Peyer's patch (tissue), 4 donors: ENCODE measurements at regions not wholly inside any gene's neighbourhood (a gene's known extent, or its start where the extent isn't known, plus 50 kb on each side); places are given as distances from the start of the nearest gene placed in this dataset.

Experiments used
- DNase-seq, 3 donors: peaks; one replicate each; pipeline ENCODE4 v3.0.0-alpha.2; 2017 to 2019
- H3K27ac ChIP-seq, 4 donors: fragments of 200-600 bp; sonication (generic); one replicate each; pipeline ENCODE4 v1.5.1; 2016 to 2019
- H3K27me3 ChIP-seq, 2 donors: fragments of 200-600 bp; sonication (generic); one replicate each; pipeline ENCODE4 v1.5.1; 2019
- H3K36me3 ChIP-seq, 3 donors: fragments of 200-600 bp; sonication (generic); one replicate each; pipeline ENCODE4 v1.5.1; 2016 to 2019
- H3K4me1 ChIP-seq, 4 donors: fragments of 200-600 bp; sonication (generic); one replicate each; pipeline ENCODE4 v1.5.1; 2016 to 2019
- H3K4me3 ChIP-seq, 4 donors: fragments of 200-600 bp; sonication (generic); 1 replicate in 3 of 4; 2 replicates in 1 of 4; pipeline ENCODE4 v1.5.1; 2016 to 2019; ENCODE audit warnings: mild to moderate bottlenecking in 1 of 4
- H3K9me3 ChIP-seq, 4 donors: fragments of 200-600 bp; sonication (generic); one replicate each; pipeline ENCODE4 v1.5.1; 2016 to 2019; ENCODE audit warnings: mild to moderate bottlenecking in 1 of 4
- POLR2A ChIP-seq, 2 donors: fragments of 450-650 bp; IDR thresholded peaks; one replicate each; pipeline ENCODE4 v1.5.1; 2017; ENCODE audit warnings: antibody characterized with exemption in 2 of 2, mild to moderate bottlenecking in 2 of 2, moderate library complexity in 2 of 2
- TF ChIP-seq, protein P1 (sequence below), 6 experiments: fragments of 450-650 bp in 4 of 6; fragments of 200-600 bp in 2 of 6; sonication (generic) in 1 of 6; IDR thresholded peaks; one replicate each; pipeline ENCODE4 v1.5.1; 2017 to 2019; ENCODE audit warnings: antibody characterized with exemption in 6 of 6, mild to moderate bottlenecking in 3 of 6, moderate library complexity in 1 of 6

DNA sequence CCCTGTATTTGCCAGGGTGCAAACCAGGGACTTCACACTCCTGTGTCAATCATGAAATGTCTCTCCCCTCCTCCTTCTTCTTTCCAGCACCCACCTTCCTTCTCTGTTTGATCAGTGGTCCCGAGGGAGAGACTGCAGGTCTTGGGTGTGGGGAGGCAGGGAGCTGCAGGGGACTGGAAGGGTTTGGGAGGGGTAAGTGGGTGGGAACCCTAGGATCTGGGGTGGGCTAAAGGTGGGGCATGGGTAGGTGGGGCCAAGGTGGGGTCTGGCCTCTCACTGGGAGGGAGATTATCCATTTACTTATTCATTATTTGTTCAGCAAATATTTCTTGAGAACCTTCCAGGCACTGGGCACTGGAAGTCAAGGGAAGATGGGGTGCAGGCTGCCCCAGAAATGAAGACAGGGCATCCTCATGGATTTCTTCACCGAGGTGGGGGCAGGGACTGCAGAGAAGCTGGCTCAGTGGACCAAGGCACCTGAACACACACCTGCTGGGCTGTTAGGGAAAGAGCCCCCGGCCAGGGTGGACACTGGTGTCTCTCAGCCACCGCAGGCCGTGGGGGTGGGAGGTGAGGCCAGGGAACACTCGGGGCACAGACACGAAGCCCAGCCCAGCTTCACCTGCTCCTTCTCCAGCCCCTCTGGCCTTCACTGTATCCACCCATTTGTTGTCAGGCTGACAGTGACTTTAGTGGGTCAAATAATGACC lies 193.9 kb upstream of the C1orf174 start:
- no peak for DNase-seq
- H3K9me3 ChIP-seq = peaks cover 0 to 11% (median 2%) of the 10 kb centered on the region in 4 donors
- no peak overlapping the region for H3K27ac ChIP-seq
- no peaks in the 10 kb centered on the region for H3K27me3 ChIP-seq
- H3K4me1 ChIP-seq = no peaks in the 10 kb centered on the region
- TF ChIP-seq POLR2A (IDR thresholded peaks at IDR 0.05) = no peak
- TF ChIP-seq, protein P1, sequence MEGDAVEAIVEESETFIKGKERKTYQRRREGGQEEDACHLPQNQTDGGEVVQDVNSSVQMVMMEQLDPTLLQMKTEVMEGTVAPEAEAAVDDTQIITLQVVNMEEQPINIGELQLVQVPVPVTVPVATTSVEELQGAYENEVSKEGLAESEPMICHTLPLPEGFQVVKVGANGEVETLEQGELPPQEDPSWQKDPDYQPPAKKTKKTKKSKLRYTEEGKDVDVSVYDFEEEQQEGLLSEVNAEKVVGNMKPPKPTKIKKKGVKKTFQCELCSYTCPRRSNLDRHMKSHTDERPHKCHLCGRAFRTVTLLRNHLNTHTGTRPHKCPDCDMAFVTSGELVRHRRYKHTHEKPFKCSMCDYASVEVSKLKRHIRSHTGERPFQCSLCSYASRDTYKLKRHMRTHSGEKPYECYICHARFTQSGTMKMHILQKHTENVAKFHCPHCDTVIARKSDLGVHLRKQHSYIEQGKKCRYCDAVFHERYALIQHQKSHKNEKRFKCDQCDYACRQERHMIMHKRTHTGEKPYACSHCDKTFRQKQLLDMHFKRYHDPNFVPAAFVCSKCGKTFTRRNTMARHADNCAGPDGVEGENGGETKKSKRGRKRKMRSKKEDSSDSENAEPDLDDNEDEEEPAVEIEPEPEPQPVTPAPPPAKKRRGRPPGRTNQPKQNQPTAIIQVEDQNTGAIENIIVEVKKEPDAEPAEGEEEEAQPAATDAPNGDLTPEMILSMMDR (IDR thresholded peaks at IDR 0.05) = no peak
- no peak overlapping the region for H3K4me3 ChIP-seq
- no peaks in the 10 kb centered on the region for H3K36me3 ChIP-seq

DNA sequence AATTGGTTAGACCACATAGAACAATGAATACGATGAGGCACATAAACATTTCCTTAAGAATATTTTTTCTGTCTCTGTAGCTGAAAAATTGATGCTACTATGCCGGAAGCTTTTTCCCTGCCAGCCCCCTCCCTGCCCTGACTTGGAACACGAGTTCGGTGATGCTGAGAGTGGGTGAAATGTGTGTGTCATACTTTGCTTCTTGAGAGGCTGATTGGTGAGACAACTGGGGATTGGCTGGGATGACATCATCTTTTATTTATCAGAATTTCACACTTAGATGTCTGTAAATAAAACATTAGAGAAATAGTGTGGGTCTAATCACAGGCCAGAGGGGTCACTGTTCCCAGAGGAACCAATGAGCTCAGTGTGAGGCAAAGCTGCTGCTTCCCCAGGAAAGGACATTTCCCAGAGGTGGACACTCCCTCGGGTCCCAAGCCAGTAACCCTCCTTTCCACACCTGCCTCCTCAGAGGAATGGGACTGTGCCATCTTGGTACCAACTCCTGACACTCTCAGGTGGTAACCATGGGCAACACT lies 195.4 kb upstream of the C1orf174 start:
- Histone ChIP-seq H3K4me1 (no peaks in the 10 kb centered on the region), H3K9me3 (peaks cover 0 to 11% (median 2%) of the 10 kb centered on the region in 4 donors), H3K27me3 (no peaks in the 10 kb centered on the region), H3K27ac (no peak overlapping the region), H3K4me3 (no peak overlapping the region), H3K36me3 (no peaks in the 10 kb centered on the region)
- TF ChIP-seq POLR2A (IDR thresholded peaks at IDR 0.05) = no peak
- TF ChIP-seq, protein P1 (IDR thresholded peaks at IDR 0.05) = no peak
- DNase-seq = no peak

DNA sequence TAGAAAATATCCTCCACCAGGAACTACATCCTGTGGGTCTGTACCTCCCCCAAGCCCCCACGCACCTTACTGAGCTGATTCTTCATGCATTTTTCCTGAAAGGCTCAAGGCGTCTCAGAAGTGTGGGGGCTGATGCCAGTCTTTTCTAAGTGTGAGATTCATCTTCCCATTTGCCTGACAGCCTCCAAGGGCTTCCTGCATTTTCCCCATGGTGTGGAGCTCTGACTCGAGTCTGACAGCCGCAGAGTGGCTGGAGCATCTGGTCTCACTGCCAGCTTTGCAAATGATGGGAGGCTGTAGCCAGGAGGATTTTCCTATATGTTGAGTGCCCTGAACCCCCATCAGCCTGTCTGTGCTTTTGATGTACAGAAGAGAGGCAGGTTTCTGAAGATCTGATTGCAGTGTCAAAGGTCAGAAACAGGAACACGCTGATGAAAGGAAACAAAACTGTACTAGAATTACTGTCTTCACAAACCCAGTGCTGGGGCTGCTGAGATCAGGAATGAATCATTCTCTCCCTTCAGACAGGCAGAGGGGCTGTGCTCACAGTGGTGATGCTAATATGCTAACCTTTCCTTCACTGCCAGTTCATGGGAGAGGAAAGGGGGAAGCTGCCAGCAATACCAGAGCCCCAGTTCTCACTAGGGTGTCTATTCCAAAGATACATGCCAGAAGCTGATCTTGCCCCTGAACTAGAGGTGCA lies 201.5 kb upstream of the C1orf174 start:
- no peaks in the 10 kb centered on the region for H3K36me3 ChIP-seq
- H3K27me3 ChIP-seq = no peaks in the 10 kb centered on the region
- H3K4me3 ChIP-seq = no peak overlapping the region
- TF ChIP-seq POLR2A (IDR thresholded peaks at IDR 0.05) = no peak
- TF ChIP-seq, protein P1 (IDR thresholded peaks at IDR 0.05) = no peak
- no peak overlapping the region for H3K27ac ChIP-seq
- H3K9me3 ChIP-seq = no peaks in the 10 kb centered on the region
- no peak for DNase-seq
- no peaks in the 10 kb centered on the region for H3K4me1 ChIP-seq

DNA sequence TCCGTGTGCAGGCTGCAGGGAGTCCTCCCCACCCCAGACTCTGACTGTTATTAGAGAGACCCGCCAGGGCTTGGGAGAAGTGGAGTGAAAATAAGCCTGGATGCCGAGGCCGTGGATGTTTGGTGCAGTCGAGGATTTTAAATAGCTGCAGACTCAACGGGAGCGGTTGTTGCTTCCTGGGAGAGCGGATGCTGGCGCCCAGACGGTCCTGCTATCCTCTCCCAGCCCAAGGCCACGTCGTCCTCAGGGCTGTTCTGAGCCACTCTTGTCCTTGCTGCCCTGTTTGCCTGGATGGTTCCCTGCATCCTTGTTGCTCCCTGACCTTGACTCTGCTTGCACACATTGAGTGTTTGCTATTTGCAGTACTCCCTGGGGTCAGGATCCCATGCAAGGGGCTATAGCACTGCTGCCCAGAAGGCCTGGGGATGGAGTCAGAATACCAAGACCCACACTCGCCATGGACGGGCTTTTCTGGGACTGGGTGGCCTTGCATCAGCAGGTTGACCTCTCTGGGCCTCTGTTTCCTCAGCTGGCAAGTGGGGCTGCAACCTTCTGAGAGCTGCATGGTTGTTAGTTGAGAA lies 205.3 kb upstream of the C1orf174 start:
- Histone ChIP-seq H3K9me3 (no peaks in the 10 kb centered on the region), H3K27ac (no peak overlapping the region), H3K4me3 (no peak overlapping the region), H3K27me3 (no peaks in the 10 kb centered on the region), H3K36me3 (no peaks in the 10 kb centered on the region), H3K4me1 (no peaks in the 10 kb centered on the region)
- DNase-seq = peak in 1 of 3 donors; percentile 5
- TF ChIP-seq, protein P1 (IDR thresholded peaks at IDR 0.05) = no peak
- no peak for TF ChIP-seq POLR2A (IDR thresholded peaks at IDR 0.05)

DNA sequence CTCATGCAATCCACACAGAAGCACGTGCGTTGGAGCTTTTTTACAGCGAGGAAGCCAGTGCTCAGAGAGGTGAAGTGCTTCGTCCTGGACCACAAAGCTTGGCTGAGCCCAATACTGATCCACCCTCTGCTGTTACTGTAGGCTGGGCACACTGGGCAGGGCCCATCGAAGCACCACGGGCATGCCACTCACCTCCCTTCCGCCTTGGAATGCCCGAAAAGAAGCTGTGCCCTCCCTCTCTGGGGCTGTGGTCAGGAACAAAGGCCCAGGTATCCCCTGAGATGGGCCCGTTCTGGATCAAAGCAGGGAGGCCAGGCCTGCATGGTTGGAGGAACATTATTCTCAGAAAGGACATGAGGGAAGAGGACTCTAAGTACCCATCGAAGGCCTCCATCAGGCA lies 206.7 kb upstream of the C1orf174 start:
- Histone ChIP-seq H3K36me3 (no peaks in the 10 kb centered on the region), H3K9me3 (no peaks in the 10 kb centered on the region), H3K27ac (no peak overlapping the region), H3K4me3 (no peak overlapping the region), H3K27me3 (no peaks in the 10 kb centered on the region), H3K4me1 (no peaks in the 10 kb centered on the region)
- DNase-seq = no peak
- no peak for TF ChIP-seq POLR2A (IDR thresholded peaks at IDR 0.05)
- TF ChIP-seq, protein P1 (IDR thresholded peaks at IDR 0.05) = no peak
